HG03060 (cell line): ENCODE measurements at regions not wholly inside any gene's neighbourhood (a gene's known extent, or its start where the extent isn't known, plus 50 kb on each side); places are given as distances from the start of the nearest gene placed in this dataset.

Experiments used
- ATAC-seq: cut with Tn5 transposase; IDR thresholded peaks from one replicate; pipeline ENCODE4 v1.9.1; 2021; ENCODE audit warnings: low read depth, moderate number of reproducible peaks; ENCODE audit not compliant: unreplicated experiment

DNA sequence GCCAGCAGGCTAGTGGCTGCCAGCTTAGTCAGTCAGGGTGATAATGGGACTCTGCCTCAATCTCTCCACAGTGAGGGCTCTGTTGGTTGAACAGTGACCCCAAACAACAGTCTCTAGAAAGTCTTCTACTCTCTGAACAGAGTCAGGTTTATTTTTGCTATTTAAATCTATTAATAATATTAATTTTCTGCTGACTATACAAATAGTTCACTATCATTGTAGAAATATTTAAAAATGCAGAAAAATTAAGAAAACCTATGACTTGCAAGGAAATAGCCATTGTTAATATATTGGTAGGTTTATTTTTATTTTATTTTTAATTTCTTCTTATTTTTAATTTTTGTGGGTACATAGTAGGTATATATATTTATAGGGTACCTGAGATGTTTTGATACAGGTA lies 67.9 kb upstream of the AADAT start:
- ATAC-seq, result no peak

- ATAC-seq, result no peak
Observed at GRCh38 chr4:170145120-170145519, 55.4 kb upstream of the AADAT start.

- ATAC-seq, result no peak
Observed at GRCh38 chr4:170139764-170140163, 50.0 kb upstream of the AADAT start.
